ENCODE measurements at regions not wholly inside any gene's neighbourhood (a gene's known extent, or its start where the extent isn't known, plus 50 kb on each side); places are given as distances from the start of the nearest gene placed in this dataset.
"Not testable (repeated sequence)": the region's sequence is repeated elsewhere in the genome, so short reads cannot be mapped to it uniquely, and the experiment has no call there.

DNA sequence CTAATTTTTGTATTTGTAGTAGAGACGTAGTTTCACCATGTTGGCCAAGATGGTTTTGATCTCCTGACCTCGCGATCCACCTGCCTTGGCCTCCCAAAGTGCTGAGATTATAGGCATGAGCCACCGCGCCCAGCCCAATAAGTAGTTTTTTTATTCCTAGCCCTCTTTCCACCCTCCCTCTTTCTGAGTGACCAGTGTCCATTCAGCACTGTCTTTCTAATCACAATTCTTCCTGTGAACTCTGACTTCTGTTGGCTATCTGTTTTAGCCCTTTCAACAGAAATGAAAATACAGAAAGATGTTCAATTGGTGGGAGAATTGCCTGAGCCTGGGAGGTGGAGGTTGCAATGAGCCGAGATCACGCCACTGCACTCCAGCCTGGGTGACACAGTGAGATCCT is 122.3 kb upstream of the LIFR start:
- not testable (repeated sequence) for DNase-seq (ENCODE audit: low read depth)

- peak; percentile 54 for DNase-seq (ENCODE audit: low read depth)
Measured at GRCh38 chr5:38680094-38680825, 123.8 kb upstream of the LIFR start.

- peak; percentile 78 for DNase-seq (ENCODE audit: low read depth)
Measured at GRCh38 chr5:38681029-38681706, 124.7 kb upstream of the LIFR start.

DNA sequence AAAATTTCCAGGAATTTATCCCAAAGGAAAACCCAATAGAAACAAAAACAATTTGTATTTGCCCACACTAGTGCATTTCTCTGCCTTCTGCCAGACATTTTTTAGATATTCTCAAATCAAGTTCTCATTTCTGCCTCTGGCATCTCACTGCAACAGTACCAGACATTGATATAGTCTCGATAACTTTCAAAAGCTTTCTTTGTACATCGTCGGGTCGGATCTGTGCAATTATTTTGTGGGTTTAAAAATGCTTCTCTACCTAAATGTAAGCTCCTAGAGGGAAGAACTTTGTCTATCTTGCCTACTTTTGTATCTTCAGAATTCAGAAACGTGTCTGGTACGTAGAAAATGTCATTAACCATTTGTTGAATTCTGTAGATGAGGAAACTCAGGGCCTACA is 125.5 kb upstream of the LIFR start:
- no peak for DNase-seq (ENCODE audit: low read depth)

DNA sequence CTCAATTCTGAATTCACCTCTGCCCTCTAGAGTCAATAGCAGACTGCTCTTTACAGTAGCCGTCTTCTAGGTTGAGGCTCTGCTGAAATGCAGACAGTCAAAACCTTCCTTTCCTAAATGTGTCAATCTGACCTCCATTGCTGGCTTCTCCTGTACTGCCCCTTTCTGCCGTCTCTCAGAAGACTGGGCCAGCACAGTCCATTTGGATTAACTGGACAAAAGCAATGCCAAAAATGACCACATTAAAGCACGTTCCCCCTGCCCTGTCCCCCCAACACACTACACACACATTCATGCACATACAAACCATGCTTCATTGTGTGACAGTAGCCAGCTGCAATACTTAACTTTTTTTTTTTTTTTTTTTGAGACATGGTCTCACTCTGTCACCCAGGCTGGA is 130.2 kb upstream of the LIFR start:
- DNase-seq (ENCODE audit: low read depth), result no peak

GRCh38 chr5:38692346-38692745 is 135.9 kb upstream of the LIFR start:
- no peak for DNase-seq (ENCODE audit: low read depth)

GRCh38 chr5:38692781-38693527 is 136.5 kb upstream of the LIFR start:
- no peak for DNase-seq (ENCODE audit: low read depth)

GRCh38 chr5:38695021-38695958 is 138.8 kb upstream of the LIFR start:
- DNase-seq (ENCODE audit: low read depth), result no peak

DNA sequence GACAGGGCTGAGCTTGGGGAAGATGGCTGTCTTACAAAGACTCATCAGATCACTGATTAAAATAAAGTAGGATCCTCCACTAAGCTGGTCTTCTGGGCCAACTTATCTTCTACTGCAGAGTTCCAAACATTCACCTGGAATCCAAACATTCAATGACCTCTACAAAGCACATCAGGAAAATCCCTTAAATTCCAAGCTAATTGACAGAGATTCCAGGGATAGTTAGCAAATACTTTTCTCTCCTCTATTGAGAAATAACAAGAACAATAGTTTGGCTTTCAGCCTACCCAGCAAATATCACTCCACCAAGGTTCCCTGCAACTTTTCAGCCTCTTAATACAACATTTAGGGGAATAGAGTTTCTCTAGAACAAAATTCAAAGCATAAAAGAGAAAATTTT is 140.6 kb upstream of the LIFR start:
- DNase-seq (ENCODE audit: low read depth), result no peak

DNA sequence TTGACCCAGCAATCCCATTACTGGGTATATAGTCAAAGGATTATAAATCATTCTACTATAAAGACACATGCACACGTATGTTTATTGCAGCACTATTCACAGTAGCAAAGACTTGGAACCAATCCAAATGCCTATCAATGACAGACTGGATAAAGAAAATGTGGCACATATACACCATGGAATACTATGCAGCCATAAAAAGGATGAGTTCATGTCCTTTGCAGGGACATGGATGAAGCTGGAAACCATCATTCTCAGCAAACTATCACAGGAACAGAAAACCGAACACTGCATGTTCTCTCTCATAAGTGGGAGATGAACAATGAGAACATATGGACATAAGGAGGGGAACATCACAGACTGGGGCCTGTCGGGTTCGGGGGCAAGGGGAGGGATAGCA is 140.3 kb upstream of the OSMR start:
- not testable (repeated sequence) for DNase-seq (ENCODE audit: low read depth)

- no peak for DNase-seq (ENCODE audit: low read depth)
Measured at GRCh38 chr5:38706376-38706775, 139.4 kb upstream of the OSMR start.

- no peak for DNase-seq (ENCODE audit: low read depth)
Measured at GRCh38 chr5:38707352-38708210, 138.2 kb upstream of the OSMR start.

- no peak for DNase-seq (ENCODE audit: low read depth)
Measured at GRCh38 chr5:38709678-38710306, 136.0 kb upstream of the OSMR start.

DNA sequence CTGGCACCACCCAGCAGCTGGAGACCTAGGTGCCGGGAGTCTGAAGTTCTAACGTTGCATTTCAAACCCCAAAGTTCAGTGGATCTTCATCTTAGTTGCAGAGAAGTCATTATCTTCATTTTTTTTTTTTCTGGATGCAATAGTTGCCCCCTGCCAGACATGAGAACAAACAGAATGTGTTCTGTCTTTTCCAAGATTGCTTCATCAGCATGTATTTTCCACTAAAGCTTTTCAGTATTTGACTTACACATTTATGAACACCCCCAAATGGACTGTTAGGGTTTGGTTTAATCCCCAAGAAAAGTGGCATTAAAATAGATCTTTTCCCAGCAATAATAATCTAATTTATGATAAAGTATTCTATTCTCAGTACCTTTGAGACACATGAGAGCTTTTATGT is 135.2 kb upstream of the OSMR start:
- DNase-seq (ENCODE audit: low read depth), result no peak

DNA sequence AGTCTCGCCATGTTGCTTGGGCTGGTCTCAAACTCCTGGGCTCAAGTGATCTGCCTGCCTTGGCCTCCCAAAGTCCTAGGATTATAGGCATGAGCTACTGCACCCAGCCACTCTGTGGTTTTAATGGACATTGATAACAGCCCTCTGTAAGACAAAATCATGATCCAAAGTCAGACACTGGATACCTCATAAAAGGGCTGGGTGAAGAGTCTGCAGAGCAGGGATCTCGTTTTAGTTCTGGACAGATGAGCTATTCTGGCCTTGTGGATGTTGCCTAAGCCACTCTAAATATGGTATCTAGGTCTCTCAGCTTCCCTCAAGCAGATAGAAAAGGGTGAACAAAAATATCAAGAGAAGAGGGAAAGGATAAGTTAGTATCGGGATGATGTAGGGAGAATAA is 133.4 kb upstream of the OSMR start:
- no peak for DNase-seq (ENCODE audit: low read depth)

DNA sequence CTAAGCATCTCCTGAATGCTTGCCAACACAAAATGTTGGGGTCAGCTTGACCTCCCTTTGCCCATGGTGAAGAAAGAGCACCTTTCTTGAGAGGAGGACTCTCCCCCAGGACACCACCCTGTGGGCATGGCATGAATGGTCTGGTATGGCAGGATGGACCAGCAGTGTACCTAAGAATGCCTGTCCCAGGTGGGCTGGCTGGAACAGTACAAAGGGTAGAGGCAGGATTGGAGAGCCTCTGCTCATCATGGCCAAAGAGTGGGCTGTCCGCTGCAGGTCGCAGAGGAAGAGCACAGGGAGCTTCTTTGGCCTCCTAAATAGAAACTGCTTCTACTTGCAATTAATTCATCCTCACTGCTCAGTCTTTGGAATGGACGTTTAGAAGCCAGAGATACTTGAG is 131.6 kb upstream of the OSMR start:
- DNase-seq (ENCODE audit: low read depth), result no peak

DNA sequence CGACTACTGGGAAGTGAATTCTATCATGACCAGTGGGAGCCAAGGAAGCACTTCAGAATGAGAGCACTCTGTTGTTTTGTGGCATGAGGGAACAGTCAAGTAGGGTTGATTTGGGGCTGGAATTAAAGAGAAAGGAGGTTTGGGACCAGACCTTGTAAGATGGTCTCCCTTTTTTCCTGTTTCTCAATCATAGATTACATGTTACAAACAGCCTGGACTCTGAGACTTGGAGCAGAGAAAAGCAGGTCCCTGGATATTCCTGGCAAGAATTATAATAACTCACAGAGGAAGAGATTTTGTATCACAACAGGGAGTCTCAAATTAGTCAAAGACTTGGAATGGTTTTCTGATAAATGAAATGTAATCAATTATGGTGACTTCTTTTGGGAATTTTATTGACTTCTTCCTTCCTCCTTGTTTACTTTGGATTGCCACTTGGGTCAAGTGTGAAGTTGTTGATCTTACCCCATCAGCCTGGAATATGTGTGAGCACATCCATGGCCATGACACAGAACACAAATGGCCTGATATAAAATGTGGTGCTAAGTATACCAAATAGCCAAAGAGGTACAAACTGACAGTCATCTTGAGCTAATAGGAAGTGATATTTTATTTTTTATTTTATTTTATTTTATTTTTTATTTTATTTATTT is 131.0 kb upstream of the OSMR start:
- DNase-seq (ENCODE audit: low read depth), result no peak

DNA sequence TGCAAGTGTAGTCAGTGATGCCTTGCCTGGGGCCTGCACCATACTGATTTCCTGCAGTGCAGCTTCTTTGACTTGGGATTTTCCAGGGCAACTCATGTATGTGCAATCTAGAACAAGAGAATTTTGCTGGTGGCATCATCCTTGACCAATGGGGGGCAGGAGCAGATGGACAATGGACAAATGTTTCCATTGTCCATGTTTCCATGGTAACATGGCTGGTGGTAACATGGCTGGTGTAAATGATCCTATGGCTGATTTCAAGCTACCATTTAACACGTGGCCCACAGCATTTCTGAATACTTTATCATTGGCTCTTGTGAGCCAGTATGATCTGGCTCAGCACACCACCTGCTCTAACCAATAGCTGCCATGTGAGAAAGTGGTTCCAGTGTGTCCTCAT is 130.1 kb upstream of the OSMR start:
- DNase-seq (ENCODE audit: low read depth), result no peak

DNA sequence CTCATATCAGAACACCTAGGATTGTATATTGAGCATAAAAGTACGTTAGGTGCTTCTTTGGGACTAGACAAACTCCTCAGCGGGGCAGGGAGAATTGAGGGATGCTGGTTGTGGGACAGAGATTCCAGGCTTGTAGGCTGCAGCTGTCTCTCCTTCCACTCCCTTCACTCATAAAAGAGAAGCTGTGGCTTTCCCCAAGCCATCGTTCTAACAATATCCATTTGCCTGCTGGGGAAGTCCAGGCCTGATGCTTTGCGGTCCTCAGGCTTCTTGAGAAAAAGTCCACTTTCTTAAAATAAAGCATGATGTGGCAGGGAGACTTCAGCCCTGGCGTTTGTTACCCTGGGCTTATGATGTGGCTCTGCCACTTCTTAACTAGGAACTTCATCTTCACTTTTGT is 129.3 kb upstream of the OSMR start:
- no peak for DNase-seq (ENCODE audit: low read depth)
